SJSA1 (cell line): ENCODE measurements at regions not wholly inside any gene's neighbourhood (a gene's known extent, or its start where the extent isn't known, plus 50 kb on each side); places are given as distances from the start of the nearest gene placed in this dataset.

Experiments
- DNase-seq, 2 experiments: peaks; one replicate each; pipeline ENCODE4 v3.0.0-alpha.2; 2015 to 2020; ENCODE audit warnings: low spot score in 2 of 2, low read depth in 1 of 2
- H3K27ac ChIP-seq: fragments of 250-450 bp; sonication (Bioruptor Pico); 2 replicates; pipeline ENCODE4 v1.5.1; 2020; ENCODE audit warnings: mild to moderate bottlenecking, moderate library complexity
- H3K27me3 ChIP-seq: fragments of 250-450 bp; sonication (Bioruptor Pico); replicated peaks from 2 replicates; pipeline ENCODE4 v1.5.1; 2020; ENCODE audit warnings: mild to moderate bottlenecking, moderate library complexity
- H3K36me3 ChIP-seq: fragments of 250-450 bp; sonication (Bioruptor Pico); 2 replicates; pipeline ENCODE4 v1.5.1; 2020; ENCODE audit warnings: mild to moderate bottlenecking
- H3K4me1 ChIP-seq: fragments of 250-450 bp; sonication (Bioruptor Pico); replicated peaks from 2 replicates; pipeline ENCODE4 v1.6.1; 2021; ENCODE audit warnings: mild to moderate bottlenecking
- H3K4me3 ChIP-seq: fragments of 250-450 bp; sonication (Bioruptor Pico); 2 replicates; pipeline ENCODE4 v1.5.1; 2020; ENCODE audit warnings: mild to moderate bottlenecking
- H3K9me3 ChIP-seq: fragments of 250-450 bp; sonication (Bioruptor Pico); replicated peaks from 2 replicates; pipeline ENCODE4 v1.5.1; 2020; ENCODE audit warnings: mild to moderate bottlenecking

- no peak for DNase-seq
- H3K27me3 ChIP-seq: no peaks in the 10 kb centered on the region
- no peaks in the 10 kb centered on the region for H3K36me3 ChIP-seq
- H3K4me1 ChIP-seq: no peaks in the 10 kb centered on the region
- H3K27ac ChIP-seq: no peak overlapping the region
- H3K9me3 ChIP-seq: no peaks in the 10 kb centered on the region
- no peak overlapping the region for H3K4me3 ChIP-seq
Observed at GRCh38 chr21:27403011-27403410, 436.1 kb upstream of the ADAMTS5 start.

DNA sequence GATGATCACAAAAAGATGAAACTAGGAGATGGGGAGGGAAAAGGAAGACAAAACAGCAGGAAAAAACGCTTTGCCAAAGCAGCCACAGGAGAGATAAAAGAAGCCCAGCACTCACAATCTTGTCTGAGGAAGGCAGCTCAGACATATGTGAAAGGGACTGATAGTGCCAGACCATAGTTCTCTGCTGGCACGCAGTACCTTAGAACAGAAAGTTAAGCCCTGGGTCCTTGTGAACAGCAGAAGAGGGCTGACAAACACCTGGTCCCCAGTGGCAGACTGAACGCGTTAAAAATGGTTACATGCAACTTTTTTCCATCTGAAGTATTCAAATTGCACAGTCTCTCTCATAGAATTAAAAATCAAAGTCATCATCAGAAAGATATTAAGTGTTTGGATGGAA, 433.2 kb upstream of the ADAMTS5 start:
- H3K4me3 ChIP-seq: no peak overlapping the region
- no peaks in the 10 kb centered on the region for H3K36me3 ChIP-seq
- H3K27ac ChIP-seq: no peak overlapping the region
- no peaks in the 10 kb centered on the region for H3K27me3 ChIP-seq
- H3K9me3 ChIP-seq: no peaks in the 10 kb centered on the region
- DNase-seq: no peak
- no peaks in the 10 kb centered on the region for H3K4me1 ChIP-seq

DNA sequence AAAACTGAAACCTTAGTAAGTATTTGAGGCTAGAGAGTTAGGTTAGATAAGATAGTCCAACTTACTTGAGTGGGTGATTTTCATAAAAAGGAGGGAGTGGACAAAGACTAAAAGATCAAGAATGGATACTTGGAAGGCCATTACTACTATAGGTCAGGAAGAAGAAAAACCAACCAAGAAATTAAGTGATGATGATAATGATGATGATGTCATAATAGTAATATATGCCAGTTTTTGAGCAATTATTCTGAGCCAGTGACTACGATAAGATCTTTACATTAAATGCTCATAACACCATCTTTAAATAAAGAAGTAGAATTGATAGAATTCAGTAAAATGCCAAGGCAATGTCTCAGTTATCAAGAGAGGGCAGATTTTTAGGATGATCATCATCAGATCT, 430.7 kb upstream of the ADAMTS5 start:
- Histone ChIP-seq H3K36me3 (no peaks in the 10 kb centered on the region), H3K9me3 (no peaks in the 10 kb centered on the region), H3K4me1 (0 out of 2 replicates have a peak, but pooled peaks cover 3% of the 10 kb centered on the region), H3K27ac (no peak overlapping the region), H3K27me3 (no peaks in the 10 kb centered on the region), H3K4me3 (no peak overlapping the region)
- DNase-seq: no peak

GRCh38 chr21:27393726-27394125, 426.8 kb upstream of the ADAMTS5 start:
- DNase-seq: peak in 1 of 2 experiments; percentile 7
- no peak overlapping the region for H3K27ac ChIP-seq
- no peaks in the 10 kb centered on the region for H3K27me3 ChIP-seq

GRCh38 chr21:27391990-27392389, 425.1 kb upstream of the ADAMTS5 start:
- 0 out of 2 replicates have a peak, but pooled peaks cover 3% of the 10 kb centered on the region for H3K4me1 ChIP-seq
- no peaks in the 10 kb centered on the region for H3K27me3 ChIP-seq
- DNase-seq: no peak
- no peaks in the 10 kb centered on the region for H3K9me3 ChIP-seq
- no peaks in the 10 kb centered on the region for H3K36me3 ChIP-seq
- no peak overlapping the region for H3K4me3 ChIP-seq
- no peak overlapping the region for H3K27ac ChIP-seq

More at GRCh38 chr21:27393726-27394125, 426.8 kb upstream of the ADAMTS5 start:
- no peaks in the 10 kb centered on the region for H3K36me3 ChIP-seq
- H3K4me3 ChIP-seq: no peak overlapping the region
- no peaks in the 10 kb centered on the region for H3K9me3 ChIP-seq
- 0 out of 2 replicates have a peak, but pooled peaks cover 3% of the 10 kb centered on the region for H3K4me1 ChIP-seq

DNA sequence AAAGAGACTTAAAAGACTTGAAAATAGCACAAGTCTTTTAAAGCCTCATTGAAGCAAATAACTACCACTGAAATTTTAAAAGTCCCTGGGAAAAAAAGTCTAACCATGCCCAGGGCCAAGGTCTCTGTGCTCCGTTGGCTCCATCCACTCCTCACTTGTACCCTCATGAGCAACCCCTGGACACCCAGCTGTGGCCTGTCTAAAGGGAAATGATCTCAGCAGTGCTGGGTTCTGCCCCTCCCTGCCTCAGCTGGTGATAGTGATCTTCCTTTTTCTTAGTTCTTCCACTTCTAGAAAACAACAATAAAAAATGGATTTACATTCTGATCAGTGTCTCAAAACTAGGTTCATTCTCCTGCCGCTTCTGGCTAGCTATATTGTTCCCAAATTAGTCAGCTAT, 423.5 kb upstream of the ADAMTS5 start:
- DNase-seq: no peak
- Histone ChIP-seq H3K36me3 (no peaks in the 10 kb centered on the region), H3K4me1 (0 out of 2 replicates have a peak, but pooled peaks cover 3% of the 10 kb centered on the region), H3K9me3 (no peaks in the 10 kb centered on the region), H3K27ac (no peak overlapping the region), H3K4me3 (no peak overlapping the region), H3K27me3 (no peaks in the 10 kb centered on the region)

- DNase-seq: no peak
- H3K27me3 ChIP-seq: no peaks in the 10 kb centered on the region
- H3K4me3 ChIP-seq: no peak overlapping the region
- H3K9me3 ChIP-seq: no peaks in the 10 kb centered on the region
- no peak overlapping the region for H3K27ac ChIP-seq
- H3K4me1 ChIP-seq: 0 out of 2 replicates have a peak, but pooled peaks cover 3% of the 10 kb centered on the region
- no peaks in the 10 kb centered on the region for H3K36me3 ChIP-seq
Observed at GRCh38 chr21:27388825-27389224, 421.9 kb upstream of the ADAMTS5 start.

DNA sequence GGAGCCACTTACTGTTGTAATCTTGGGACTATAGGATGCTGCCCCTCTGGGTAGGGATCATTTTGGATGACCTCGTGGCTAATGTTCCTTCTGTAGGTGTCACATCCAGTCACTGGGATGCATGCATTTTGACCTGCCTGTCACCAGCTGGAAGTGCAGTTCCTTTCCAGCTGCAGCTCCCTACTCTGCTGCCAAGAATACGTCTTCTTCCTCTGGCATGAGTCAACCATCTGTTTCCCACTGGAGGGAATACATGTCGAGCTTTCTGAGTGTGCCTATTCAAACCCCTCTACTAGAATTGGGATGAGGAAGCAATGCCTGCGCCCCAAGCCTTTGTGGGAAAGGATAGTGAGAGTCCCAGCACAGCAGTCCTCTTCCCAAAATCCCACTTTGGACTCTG, 415.5 kb upstream of the ADAMTS5 start:
- H3K27me3 ChIP-seq: no peaks in the 10 kb centered on the region
- no peak overlapping the region for H3K27ac ChIP-seq
- no peak for DNase-seq
- no peaks in the 10 kb centered on the region for H3K4me1 ChIP-seq
- no peaks in the 10 kb centered on the region for H3K36me3 ChIP-seq
- H3K9me3 ChIP-seq: no peaks in the 10 kb centered on the region
- no peak overlapping the region for H3K4me3 ChIP-seq

DNA sequence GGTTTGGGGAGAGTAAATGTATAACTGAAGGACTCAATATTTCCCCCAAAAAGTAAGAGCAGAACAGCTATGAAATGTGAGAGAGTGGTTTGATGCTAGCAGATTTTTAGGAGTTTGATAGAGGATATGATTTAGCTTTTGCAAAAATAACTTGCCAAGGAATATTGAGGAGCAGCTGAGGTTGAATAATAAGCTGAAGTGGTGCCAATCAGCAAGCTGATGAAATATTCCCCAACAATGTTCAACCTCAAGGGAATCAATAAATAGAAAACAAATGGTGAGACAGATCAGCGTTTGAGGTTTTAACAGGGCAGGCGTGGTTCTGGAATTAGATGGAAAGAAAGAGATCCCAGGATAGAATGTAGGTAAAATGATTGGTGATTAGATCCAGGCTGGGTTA, 413.4 kb upstream of the ADAMTS5 start:
- H3K27me3 ChIP-seq: no peaks in the 10 kb centered on the region
- H3K27ac ChIP-seq: no peak overlapping the region
- H3K4me3 ChIP-seq: no peak overlapping the region
- H3K9me3 ChIP-seq: no peaks in the 10 kb centered on the region
- no peak for DNase-seq
- no peaks in the 10 kb centered on the region for H3K4me1 ChIP-seq
- no peaks in the 10 kb centered on the region for H3K36me3 ChIP-seq

GRCh38 chr21:27379354-27379753, 412.5 kb upstream of the ADAMTS5 start:
- no peak overlapping the region for H3K4me3 ChIP-seq
- no peak overlapping the region for H3K27ac ChIP-seq
- H3K9me3 ChIP-seq: no peaks in the 10 kb centered on the region
- H3K27me3 ChIP-seq: no peaks in the 10 kb centered on the region
- no peak for DNase-seq
- H3K36me3 ChIP-seq: no peaks in the 10 kb centered on the region
- H3K4me1 ChIP-seq: no peaks in the 10 kb centered on the region

- DNase-seq: no peak
- H3K9me3 ChIP-seq: no peaks in the 10 kb centered on the region
- no peak overlapping the region for H3K4me3 ChIP-seq
- H3K36me3 ChIP-seq: no peaks in the 10 kb centered on the region
- no peaks in the 10 kb centered on the region for H3K4me1 ChIP-seq
- H3K27me3 ChIP-seq: no peaks in the 10 kb centered on the region
- H3K27ac ChIP-seq: no peak overlapping the region
Observed at GRCh38 chr21:27372381-27372780, 405.5 kb upstream of the ADAMTS5 start.

- no peaks in the 10 kb centered on the region for H3K36me3 ChIP-seq
- no peaks in the 10 kb centered on the region for H3K4me1 ChIP-seq
- no peaks in the 10 kb centered on the region for H3K9me3 ChIP-seq
- H3K27me3 ChIP-seq: no peaks in the 10 kb centered on the region
- no peak for DNase-seq
- no peak overlapping the region for H3K4me3 ChIP-seq
- H3K27ac ChIP-seq: no peak overlapping the region
Observed at GRCh38 chr21:27371975-27372331, 405.1 kb upstream of the ADAMTS5 start.

GRCh38 chr21:27371115-27371974, 404.5 kb upstream of the ADAMTS5 start:
- no peak for DNase-seq
- H3K27ac ChIP-seq: no peak overlapping the region
- no peak overlapping the region for H3K4me3 ChIP-seq

DNA sequence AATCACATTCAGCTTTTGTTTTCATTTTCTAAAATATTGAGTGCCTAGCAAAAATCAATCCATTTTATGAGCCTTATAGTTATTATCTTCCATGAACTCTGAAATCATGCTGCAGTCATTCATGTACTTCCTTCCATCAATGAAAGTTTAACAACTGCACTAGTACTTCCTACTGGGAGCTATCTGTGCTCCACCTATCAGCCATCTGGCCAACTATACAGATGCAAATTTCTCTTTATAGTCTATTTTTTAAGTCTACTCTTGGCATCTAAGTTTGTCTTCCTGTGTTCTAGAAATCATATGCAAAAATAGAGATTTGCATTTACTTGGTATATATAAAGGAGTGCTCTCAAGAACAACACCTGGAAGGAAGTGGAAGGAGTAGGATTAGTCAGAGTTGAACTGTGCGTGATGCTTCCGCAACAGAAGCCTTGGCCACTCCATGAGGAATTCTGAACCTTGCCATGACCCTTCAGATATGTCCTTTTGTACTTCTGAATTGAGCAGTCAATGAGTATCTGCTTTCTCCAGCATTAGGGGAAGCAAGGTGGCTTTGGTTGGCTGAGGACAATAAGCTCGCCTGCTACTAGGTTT, 403.2 kb upstream of the ADAMTS5 start:
- Histone ChIP-seq H3K36me3 (no peaks in the 10 kb centered on the region), H3K4me3 (no peak overlapping the region)
- DNase-seq: no peak

More at GRCh38 chr21:27371115-27371974, 404.5 kb upstream of the ADAMTS5 start:
- Histone ChIP-seq H3K9me3 (no peaks in the 10 kb centered on the region), H3K27me3 (no peaks in the 10 kb centered on the region), H3K36me3 (no peaks in the 10 kb centered on the region), H3K4me1 (no peaks in the 10 kb centered on the region)

More for the DNA sequence above, 403.2 kb upstream of the ADAMTS5 start:
- H3K27ac ChIP-seq: no peak overlapping the region
- no peaks in the 10 kb centered on the region for H3K27me3 ChIP-seq
- H3K9me3 ChIP-seq: no peaks in the 10 kb centered on the region
- no peaks in the 10 kb centered on the region for H3K4me1 ChIP-seq
